ENCODE measurements at regions not wholly inside any gene's neighbourhood (a gene's known extent, or its start where the extent isn't known, plus 50 kb on each side); places are given as distances from the start of the nearest gene placed in this dataset.

DNA sequence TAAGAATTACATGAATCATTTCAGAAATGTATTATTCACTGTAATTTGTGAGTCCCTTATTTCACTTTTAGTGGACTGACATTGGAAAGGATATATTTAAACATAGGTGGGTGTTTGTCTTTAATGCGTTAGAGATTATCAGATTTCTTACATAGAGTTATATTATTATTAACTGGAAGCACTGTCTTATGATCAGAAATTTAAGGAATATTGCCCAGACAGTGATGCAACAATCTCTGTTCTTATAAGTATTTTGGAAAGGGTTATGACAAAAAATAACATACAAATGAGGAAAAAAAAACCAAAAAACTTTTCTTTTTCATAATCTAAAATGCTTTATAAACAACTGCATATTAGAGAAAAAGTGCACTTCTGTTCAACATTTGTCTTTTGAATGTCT is 836.6 kb downstream of the SLC6A15 start:
- FAIRE-seq, result no peak

More for the DNA sequence above, 836.6 kb downstream of the SLC6A15 start:
- no peak overlapping the region for H4K8ac ChIP-seq (ENCODE audit: extremely low read depth, insufficient read depth, low read length)
- CTCF ChIA-PET (ENCODE audit: partially characterized antibody), result no interaction called here
- H4K91ac ChIP-seq (replicated peaks; ENCODE audit: insufficient read length, low read length), result no peak overlapping the region
- H2AK5ac ChIP-seq (ENCODE audit: low read depth, low read length), result no peak overlapping the region
- H2BK5ac ChIP-seq (ENCODE audit: low read depth, low read length), result no peak overlapping the region
- no peaks in the 10 kb centered on the region for H3K79me1 ChIP-seq (ENCODE audit: low read depth, low read length)
- H2BK120ac ChIP-seq (replicated peaks; ENCODE audit: low read depth, low read length), result no peak overlapping the region
- H3K9ac ChIP-seq (replicated peaks in 1 of 4; ENCODE audit: extremely low read depth in 1 of 4, low read depth in 3 of 4, low read length in 3 of 4), result no peak overlapping the region
- H3K18ac ChIP-seq (ENCODE audit: extremely low read depth, low read length), result no peak overlapping the region
- H3K4me3 ChIP-seq (ENCODE audit: extremely low read depth in 1 of 4, insufficient read depth in 2 of 4, low read depth in 3 of 4, low read length in 4 of 4), result no peak overlapping the region
- H2BK20ac ChIP-seq (ENCODE audit: low read length), result no peak overlapping the region
- H2BK12ac ChIP-seq (ENCODE audit: low read depth, low read length), result no peak overlapping the region
- no peaks in the 10 kb centered on the region for H3K36me3 ChIP-seq (ENCODE audit: control insufficient read depth in 2 of 4, insufficient read depth in 4 of 4, low read length in 3 of 4)
- no peak overlapping the region for H3K4ac ChIP-seq (replicated peaks; ENCODE audit: insufficient read length, low read depth, low read length)
- H3K27me3 ChIP-seq (replicated peaks in 1 of 4; ENCODE audit: control insufficient read depth in 3 of 4, extremely low read depth in 1 of 4, insufficient read depth in 3 of 4, low read length in 3 of 4), result no peaks in the 10 kb centered on the region
- no peak overlapping the region for H3K56ac ChIP-seq (replicated peaks; ENCODE audit: insufficient read length, low read depth, low read length)
- no peaks in the 10 kb centered on the region for H3K4me1 ChIP-seq (replicated peaks in 1 of 4; ENCODE audit: control insufficient read depth in 3 of 4, insufficient read depth in 4 of 4, low read length in 3 of 4)
- H3K9me3 ChIP-seq (ENCODE audit: insufficient read depth in 2 of 2, low read depth in 1 of 2, low read length in 1 of 2), result no peaks in the 10 kb centered on the region
- H3K27ac ChIP-seq (ENCODE audit: low read depth, low read length), result no peak overlapping the region
- no peaks in the 10 kb centered on the region for H3K79me2 ChIP-seq (ENCODE audit: control insufficient read depth in 1 of 2, insufficient read depth in 2 of 2, low read length in 2 of 2)
- H3K23ac ChIP-seq (ENCODE audit: insufficient read length), result no peak overlapping the region
- H2BK15ac ChIP-seq (ENCODE audit: low read length), result no peak overlapping the region
- TF ChIP-seq, protein P1, sequence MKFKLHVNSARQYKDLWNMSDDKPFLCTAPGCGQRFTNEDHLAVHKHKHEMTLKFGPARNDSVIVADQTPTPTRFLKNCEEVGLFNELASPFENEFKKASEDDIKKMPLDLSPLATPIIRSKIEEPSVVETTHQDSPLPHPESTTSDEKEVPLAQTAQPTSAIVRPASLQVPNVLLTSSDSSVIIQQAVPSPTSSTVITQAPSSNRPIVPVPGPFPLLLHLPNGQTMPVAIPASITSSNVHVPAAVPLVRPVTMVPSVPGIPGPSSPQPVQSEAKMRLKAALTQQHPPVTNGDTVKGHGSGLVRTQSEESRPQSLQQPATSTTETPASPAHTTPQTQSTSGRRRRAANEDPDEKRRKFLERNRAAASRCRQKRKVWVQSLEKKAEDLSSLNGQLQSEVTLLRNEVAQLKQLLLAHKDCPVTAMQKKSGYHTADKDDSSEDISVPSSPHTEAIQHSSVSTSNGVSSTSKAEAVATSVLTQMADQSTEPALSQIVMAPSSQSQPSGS (IDR thresholded peaks at IDR 0.05; ENCODE audit: low read length), result no peak
- TF ChIP-seq KDM4A (IDR thresholded peaks at IDR 0.05; ENCODE audit: low read depth, low read length, severe bottlenecking) (no peak), BRCA1 (IDR thresholded peaks at IDR 0.05; ENCODE audit: low read depth, low read length) (no peak), SRF (IDR thresholded peaks at IDR 0.05; ENCODE audit: low read depth, low read length) (no peak), CBX5 (IDR thresholded peaks at IDR 0.05; ENCODE audit: low read depth, low read length) (no peak), SIX5 (IDR thresholded peaks at IDR 0.05; ENCODE audit: low read depth, low read length) (no peak), KDM1A (IDR thresholded peaks at IDR 0.05; ENCODE audit: borderline replicate concordance, low read length) (no peak), JUN (IDR thresholded peaks at IDR 0.05; ENCODE audit: low read depth, low read length) (no peak), SIN3A (conservative IDR thresholded peaks at IDR 0.05 in 1 of 2, IDR thresholded peaks at IDR 0.05 in 1 of 2; ENCODE audit: low read depth in 1 of 2, low read length in 2 of 2) (no peak), RXRA (IDR thresholded peaks at IDR 0.05; ENCODE audit: insufficient read depth, low read depth, low read length) (no peak), SAP30 (IDR thresholded peaks at IDR 0.05; ENCODE audit: insufficient read depth, insufficient replicate concordance, low read length) (no peak), FOSL1 (IDR thresholded peaks at IDR 0.05; ENCODE audit: insufficient read depth, low read depth, low read length) (no peak), CBX8 (IDR thresholded peaks at IDR 0.05; ENCODE audit: borderline replicate concordance, low read depth, low read length) (no peak)
- 93% methylated on average over 1 of the region's 1 CpG; no CpG with 5 or more reads in 1 of the 2 experiments for WGBS, 2 experiments (ENCODE audit: extremely low coverage in 1 of 2, insufficient coverage in 1 of 2, insufficient read length in 1 of 2, insufficient replicate concordance in 2 of 2, low coverage in 1 of 2, low lambda C conversion rate in 2 of 2, missing lambda C conversion rate in 1 of 2)
- no peaks in the 10 kb centered on the region for H4K20me1 ChIP-seq (replicated peaks in 1 of 2; ENCODE audit: control insufficient read depth in 1 of 2, insufficient read depth in 2 of 2, low read length in 2 of 2)
- no peak overlapping the region for H2AFZ ChIP-seq (ENCODE audit: low read length)
- no peak overlapping the region for H3K14ac ChIP-seq (ENCODE audit: insufficient read length)
- H3K4me2 ChIP-seq (ENCODE audit: insufficient read depth in 1 of 2, low read depth in 2 of 2, low read length in 2 of 2), result no peak overlapping the region
- POLR2A ChIA-PET (ENCODE audit: partially characterized antibody), result no interaction called here
- no peak for DNase-seq (ENCODE audit: low read depth in 1 of 2, low spot score in 2 of 2)
- H3K23me2 ChIP-seq (ENCODE audit: low read depth, low read length), result no peaks in the 10 kb centered on the region
- H4K5ac ChIP-seq (ENCODE audit: insufficient read length, low read depth, low read length), result no peak overlapping the region

All from H1 (cell line).